A549 (cell line): ENCODE measurements at regions not wholly inside any gene's neighbourhood (a gene's known extent, or its start where the extent isn't known, plus 50 kb on each side); places are given as distances from the start of the nearest gene placed in this dataset.
A peak's percentile ranks its signal among the peaks of the same experiment; 100 is the strongest.

ENCODE experiments used
- ATAC-seq, 2 experiments: fragments of 200-7000 bp in 1 of 2; fragments of >200 bp in 1 of 2; cut with Nextera tagmentation in 1 of 2; cut with Tn5 transposase in 1 of 2; 3 replicates each; pipeline versions ENCODE4 v1.8.0 to v1.9.1; 2018 to 2020; ENCODE audit warnings: mild to moderate bottlenecking in 1 of 2, moderate library complexity in 1 of 2
- CTCF ChIA-PET: fragments of 300-600 bp; sonication (Branson Sonifier 250); formaldehyde crosslinking; extraction: SDS; loops from one replicate; lab custom pipeline; 2021; ENCODE audit warnings: antibody characterized with exemption, inconsistent platforms; lab: Yijun Ruan, JAX
- POLR2A ChIA-PET: fragments of 350-600 bp; formaldehyde crosslinking; extraction: SDS; loops from one replicate; lab custom pipeline; 2021; ENCODE audit warnings: antibody characterized with exemption, inconsistent platforms; lab: Yijun Ruan, JAX
- DNase-seq, 2 experiments: peaks; one replicate each; pipeline versions ENCODE4 v3.0.0 to v3.0.0-alpha.2; 2011 to 2016; ENCODE audit warnings: low read depth in 1 of 2, low spot score in 1 of 2
- FAIRE-seq: peaks from 2 replicates; lab custom pipeline; 2011; peaks lifted over from hg19 to GRCh38; lab: Jason Lieb, UNC
- H3K27ac ChIP-seq, 2 experiments: fragments of >200 bp; sonication (Bioruptor Twin); formaldehyde crosslinking; 3 replicates each; pipeline ENCODE4 v1.5.1; 2016 to 2017
- H3K4me1 ChIP-seq: fragments of >200 bp; sonication (Bioruptor Twin); formaldehyde crosslinking; 3 replicates; pipeline ENCODE4 v1.6.1; 2016
- H3K4me2 ChIP-seq: fragments of >200 bp; sonication (Bioruptor Twin); formaldehyde crosslinking; 3 replicates; pipeline ENCODE4 v1.6.1; 2016
- H3K4me3 ChIP-seq: fragments of >200 bp; sonication (Bioruptor Twin); formaldehyde crosslinking; 3 replicates; pipeline ENCODE4 v1.5.1; 2016
- H3K9me3 ChIP-seq: fragments of >200 bp; sonication (Bioruptor Twin); formaldehyde crosslinking; 3 replicates; pipeline ENCODE4 v1.6.1; 2016
- ATOH8 ChIP-seq: fragments of 250-450 bp; sonication (Bioruptor Pico); IDR thresholded peaks from 2 replicates; pipeline ENCODE4 v1.5.0; 2020; ENCODE audit warnings: low read depth, mild to moderate bottlenecking, moderate library complexity
- BCL3 ChIP-seq: fragments of >200 bp; sonication (Bioruptor Twin); formaldehyde crosslinking; IDR thresholded peaks from 3 replicates; pipeline ENCODE4 v1.6.1; 2016
- BHLHE40 ChIP-seq: IDR thresholded peaks from 2 replicates; pipeline ENCODE4 v1.6.1; 2012; ENCODE audit warnings: low read depth, low read length, inconsistent platforms
- CBX2 ChIP-seq: fragments of 200-600 bp; sonication (generic); IDR thresholded peaks from 2 replicates; pipeline ENCODE4 v1.6.1; 2016; ENCODE audit warnings: low read depth, mild to moderate bottlenecking, borderline replicate concordance
- CEBPB ChIP-seq, 2 experiments: fragments of >200 bp in 1 of 2; sonication (Bioruptor Twin) in 1 of 2; formaldehyde crosslinking in 1 of 2; IDR thresholded peaks; 2 replicates each; pipeline ENCODE4 v1.6.1; 2012 to 2016
- CHD4 ChIP-seq: fragments of 200-600 bp; sonication (generic); IDR thresholded peaks from 2 replicates; pipeline ENCODE4 v1.6.1; 2016; ENCODE audit warnings: antibody characterized with exemption, mild to moderate bottlenecking, borderline replicate concordance
- EHF ChIP-seq: fragments of 250-450 bp; sonication (Bioruptor Pico); IDR thresholded peaks from 2 replicates; pipeline ENCODE4 v1.5.0; 2020; ENCODE audit warnings: mild to moderate bottlenecking
- FOSB ChIP-seq: fragments of 250-450 bp; sonication (Bioruptor Pico); IDR thresholded peaks from 2 replicates; pipeline ENCODE4 v1.5.0; 2020; ENCODE audit warnings: mild to moderate bottlenecking, moderate library complexity
- FOSL2 ChIP-seq, 2 experiments: fragments of 450-650 bp in 1 of 2; fragments of >200 bp in 1 of 2; sonication (Bioruptor Twin) in 1 of 2; formaldehyde crosslinking; IDR thresholded peaks; 2 replicates each; pipeline versions ENCODE4 v1.5.0 to v1.6.1; 2016 to 2020; ENCODE audit warnings: mild to moderate bottlenecking in 1 of 2, moderate library complexity in 1 of 2
- GATA3 ChIP-seq: IDR thresholded peaks from 2 replicates; pipeline ENCODE4 v1.6.1; 2012; ENCODE audit warnings: borderline replicate concordance
- HOXB13 ChIP-seq: fragments of 250-450 bp; sonication (Bioruptor Pico); IDR thresholded peaks from 2 replicates; pipeline ENCODE4 v1.5.0; 2020; ENCODE audit warnings: low read depth, mild to moderate bottlenecking, moderate library complexity
- MAFK ChIP-seq: fragments of 450-650 bp; IDR thresholded peaks from 2 replicates; pipeline ENCODE4 v1.6.1; 2014; ENCODE audit not compliant: partially characterized antibody
- MYC ChIP-seq: IDR thresholded peaks from 2 replicates; pipeline ENCODE4 v1.6.1; 2012; ENCODE audit warnings: mild to moderate bottlenecking, inconsistent platforms, low read length, improper control_type of control experiment, borderline replicate concordance
- PBX3 ChIP-seq: IDR thresholded peaks from 2 replicates; pipeline ENCODE4 v1.6.1; 2012
- PHF8 ChIP-seq: fragments of 200-600 bp; sonication (generic); IDR thresholded peaks from 2 replicates; pipeline ENCODE4 v1.6.1; 2016; ENCODE audit warnings: low read depth, mild to moderate bottlenecking, antibody characterized with exemption, moderate library complexity, borderline replicate concordance
- POLR2AphosphoS2 ChIP-seq: conservative IDR thresholded peaks from 2 replicates; pipeline ENCODE4 v1.6.1; 2012; ENCODE audit warnings: low read length, improper control_type of control experiment, inconsistent platforms
- RARB ChIP-seq: fragments of 250-450 bp; sonication (Bioruptor Pico); IDR thresholded peaks from 2 replicates; pipeline ENCODE4 v1.8.0; 2021; ENCODE audit warnings: mild to moderate bottlenecking, moderate library complexity
- SMC3 ChIP-seq: fragments of >200 bp; sonication (Bioruptor Twin); formaldehyde crosslinking; IDR thresholded peaks from 3 replicates; pipeline ENCODE4 v1.6.1; 2018; ENCODE audit warnings: inconsistent platforms
- TP53 ChIP-seq: fragments of 250-450 bp; sonication (Bioruptor Pico); IDR thresholded peaks from 2 replicates; pipeline ENCODE4 v1.5.0; 2021; ENCODE audit warnings: mild to moderate bottlenecking, moderate library complexity
- USF2 ChIP-seq: fragments of 450-650 bp; IDR thresholded peaks from 2 replicates; pipeline ENCODE4 v1.6.1; 2014; ENCODE audit warnings: antibody characterized with exemption
- ZSCAN20 ChIP-seq: fragments of 250-450 bp; sonication (Bioruptor Pico); IDR thresholded peaks from 2 replicates; pipeline ENCODE4 v1.8.0; 2022; ENCODE audit warnings: mild to moderate bottlenecking, moderate library complexity
- WGBS: methylation state at CpG from one replicate; pipeline ENCODE4 v1.1.6; 2017; ENCODE audit errors: missing lambda C conversion rate; 5-methylcytosine and 5-hydroxymethylcytosine counted together

- no peak for TF ChIP-seq FOSB (CRISPR knock-in tag)
- no peak for TF ChIP-seq BCL3
- TF ChIP-seq MAFK = peak; percentile 57
- TF ChIP-seq EHF (CRISPR knock-in tag) = no peak
- 90% methylated on average over 2 of the region's 2 CpGs for WGBS
- Histone ChIP-seq H3K27ac (no peak overlapping the region), H3K4me3 (no peak overlapping the region), H3K9me3 (no peaks in the 10 kb centered on the region), H3K4me2 (no peak overlapping the region), H3K4me1 (no peaks in the 10 kb centered on the region)
- FAIRE-seq (no peak), ATAC-seq (no peak), DNase-seq (no peak)
- ChIA-PET CTCF (no interaction called here), POLR2A (no interaction called here)
These were observed 87.4 kb downstream of the FAM9B start for GRCh38 chrX:8946563-8946962.

- 14% methylated on average over 3 of the region's 3 CpGs for WGBS
- FAIRE-seq = no peak
- CTCF ChIA-PET = no interaction called here
- no peak for ATAC-seq
- H3K4me3 ChIP-seq = no peak overlapping the region
- POLR2A ChIA-PET = no interaction called here
- H3K4me2 ChIP-seq = no peak overlapping the region
- H3K4me1 ChIP-seq = no peaks in the 10 kb centered on the region
- H3K9me3 ChIP-seq = peaks cover 5% of the 10 kb centered on the region; the same call in 1 of the 3 replicates
- DNase-seq = no peak
- TF ChIP-seq FOSL2 (IDR thresholded peaks at IDR 0.05) (no peak), FOSL2 (CRISPR knock-in tag; IDR thresholded peaks at IDR 0.05) (peak; percentile 35; the same call in 1 of the 2 replicates), CBX2 (no peak)
- H3K27ac ChIP-seq = no peak overlapping the region
These were observed 94.6 kb downstream of the FAM9B start for GRCh38 chrX:8939322-8939721.

GRCh38 chrX:8927701-8928100 is 106.2 kb downstream of the FAM9B start:
- no peak overlapping the region for H3K27ac ChIP-seq
- CTCF ChIA-PET = no interaction called here
- TF ChIP-seq PHF8 (no peak), SMC3 (no peak), CBX2 (no peak), ATOH8 (CRISPR knock-in tag) (no peak), FOSL2 (IDR thresholded peaks at IDR 0.05) (no peak), FOSL2 (CRISPR knock-in tag; IDR thresholded peaks at IDR 0.05) (no peak), RARB (CRISPR knock-in tag) (no peak), BHLHE40 (no peak), HOXB13 (CRISPR knock-in tag) (no peak), POLR2AphosphoS2 (no peak), ZSCAN20 (CRISPR knock-in tag) (no peak), TP53 (CRISPR knock-in tag) (no peak), CHD4 (no peak), USF2 (no peak), CEBPB (IDR thresholded peaks at IDR 0.05) (no peak), MYC (no peak), PBX3 (no peak), GATA3 (no peak)
- POLR2A ChIA-PET = no interaction called here
- no peak overlapping the region for H3K4me3 ChIP-seq
- H3K4me1 ChIP-seq = no peaks in the 10 kb centered on the region
- no peak for FAIRE-seq
- DNase-seq = no peak
- no peaks in the 10 kb centered on the region for H3K9me3 ChIP-seq
- H3K4me2 ChIP-seq = no peak overlapping the region
- no peak for ATAC-seq
- 65% methylated on average over 7 of the region's 7 CpGs for WGBS
